Prostate gland (tissue), 2 donors: ENCODE measurements at regions not wholly inside any gene's neighbourhood (a gene's known extent, or its start where the extent isn't known, plus 50 kb on each side); places are given as distances from the start of the nearest gene placed in this dataset.

Source experiments
- POLR2A ChIP-seq: fragments of 450-650 bp; IDR thresholded peaks from one replicate; pipeline ENCODE4 v1.6.1; 2016; ENCODE audit warnings: antibody characterized with exemption, mild to moderate bottlenecking
- POLR2AphosphoS5 ChIP-seq: sonication (generic); formaldehyde crosslinking; IDR thresholded peaks from one replicate; pipeline ENCODE4 v1.6.1; 2017; ENCODE audit warnings: antibody characterized with exemption
- TF ChIP-seq, protein P1 (sequence below), 4 experiments: fragments of 200-600 bp in 2 of 4; fragments of 450-650 bp in 2 of 4; sonication (generic) in 2 of 4; IDR thresholded peaks; 1 replicate in 3 of 4; 2 replicates in 1 of 4; pipeline ENCODE4 v1.5.1; 2016 to 2019; ENCODE audit warnings: antibody characterized with exemption in 4 of 4, mild to moderate bottlenecking in 2 of 4, moderate library complexity in 2 of 4

DNA sequence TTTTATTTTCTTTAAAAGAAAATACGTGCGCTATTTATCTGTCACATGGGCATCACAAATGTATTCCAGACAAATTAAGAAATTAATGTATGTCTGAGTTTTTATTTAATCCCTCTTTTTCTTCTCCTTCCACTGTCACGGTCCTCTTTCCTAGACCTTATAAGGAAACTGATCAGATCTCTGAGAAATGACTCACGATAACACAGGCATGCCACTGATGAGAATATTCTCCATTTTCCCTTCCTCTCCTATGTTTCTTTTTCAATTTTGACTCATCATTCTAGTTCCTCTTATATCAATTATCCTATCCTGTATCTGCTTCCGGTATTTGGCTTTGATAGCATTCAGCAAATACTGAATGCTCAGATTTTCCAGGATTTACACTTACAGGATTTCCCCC lies 121.8 kb downstream of the DSC3 start:
- TF ChIP-seq, protein P1, sequence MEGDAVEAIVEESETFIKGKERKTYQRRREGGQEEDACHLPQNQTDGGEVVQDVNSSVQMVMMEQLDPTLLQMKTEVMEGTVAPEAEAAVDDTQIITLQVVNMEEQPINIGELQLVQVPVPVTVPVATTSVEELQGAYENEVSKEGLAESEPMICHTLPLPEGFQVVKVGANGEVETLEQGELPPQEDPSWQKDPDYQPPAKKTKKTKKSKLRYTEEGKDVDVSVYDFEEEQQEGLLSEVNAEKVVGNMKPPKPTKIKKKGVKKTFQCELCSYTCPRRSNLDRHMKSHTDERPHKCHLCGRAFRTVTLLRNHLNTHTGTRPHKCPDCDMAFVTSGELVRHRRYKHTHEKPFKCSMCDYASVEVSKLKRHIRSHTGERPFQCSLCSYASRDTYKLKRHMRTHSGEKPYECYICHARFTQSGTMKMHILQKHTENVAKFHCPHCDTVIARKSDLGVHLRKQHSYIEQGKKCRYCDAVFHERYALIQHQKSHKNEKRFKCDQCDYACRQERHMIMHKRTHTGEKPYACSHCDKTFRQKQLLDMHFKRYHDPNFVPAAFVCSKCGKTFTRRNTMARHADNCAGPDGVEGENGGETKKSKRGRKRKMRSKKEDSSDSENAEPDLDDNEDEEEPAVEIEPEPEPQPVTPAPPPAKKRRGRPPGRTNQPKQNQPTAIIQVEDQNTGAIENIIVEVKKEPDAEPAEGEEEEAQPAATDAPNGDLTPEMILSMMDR (IDR thresholded peaks at IDR 0.05): no peak
- TF ChIP-seq POLR2AphosphoS5: no peak
- no peak for TF ChIP-seq POLR2A
